GM23248 (cell line): ENCODE measurements at regions not wholly inside any gene's neighbourhood (a gene's known extent, or its start where the extent isn't known, plus 50 kb on each side); places are given as distances from the start of the nearest gene placed in this dataset.

Experiments
- EZH2 ChIP-seq: fragments of 200-600 bp; sonication (generic); IDR thresholded peaks from 2 replicates; pipeline ENCODE4 v1.6.1; 2018; ENCODE audit warnings: antibody characterized with exemption, mild to moderate bottlenecking; ENCODE audit not compliant: insufficient read depth, poor library complexity, severe bottlenecking
- EZH2phosphoT487 ChIP-seq: fragments of 200-600 bp; sonication (generic); IDR thresholded peaks from 2 replicates; pipeline ENCODE4 v1.6.1; 2018; ENCODE audit warnings: antibody characterized with exemption, moderate library complexity, mild to moderate bottlenecking, low read depth; ENCODE audit not compliant: insufficient read depth

- TF ChIP-seq EZH2phosphoT487 (no peak), EZH2 (no peak)
Observed at GRCh38 chr19:30783212-30783611, 411.0 kb downstream of the ZNF536 start.
